Stimulated activated CD4-positive, alpha-beta T cell treated with anti-CD3 and anti-CD28 coated beads, Interleukin-1b, Interleukin-23, amount 100 ng/mL, for 24 hours (primary cell): ENCODE measurements at regions not wholly inside any gene's neighbourhood (a gene's known extent, or its start where the extent isn't known, plus 50 kb on each side); places are given as distances from the start of the nearest gene placed in this dataset.
"Not testable (repeated sequence)": the region's sequence is repeated elsewhere in the genome, so short reads cannot be mapped to it uniquely, and the experiment has no call there.

Source experiments
- DNase-seq, 4 experiments: peaks; one replicate each; pipeline ENCODE4 v3.0.0-alpha.2; 2020; ENCODE audit warnings: low read depth in 4 of 4, low spot score in 1 of 4

DNA sequence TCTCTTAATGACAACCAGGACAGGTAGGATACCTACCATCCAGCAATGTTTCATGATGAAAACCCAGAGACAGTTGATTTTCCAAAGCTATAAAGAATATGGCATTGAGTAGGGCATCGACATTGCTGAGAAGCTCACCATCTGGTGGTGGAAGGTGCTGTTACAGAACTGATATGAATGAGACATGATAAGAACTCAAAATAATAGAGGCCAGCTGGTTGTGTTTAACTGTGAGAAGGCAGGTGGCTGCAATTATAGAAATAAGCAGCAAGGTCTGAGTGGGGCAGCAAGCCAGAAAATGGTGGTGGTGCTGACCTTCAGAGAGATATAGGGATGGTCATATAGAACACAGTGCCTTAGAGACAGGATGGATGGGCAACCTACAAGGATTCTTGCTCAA is 449.7 kb downstream of the BTG1 start:
- no peak for DNase-seq

DNA sequence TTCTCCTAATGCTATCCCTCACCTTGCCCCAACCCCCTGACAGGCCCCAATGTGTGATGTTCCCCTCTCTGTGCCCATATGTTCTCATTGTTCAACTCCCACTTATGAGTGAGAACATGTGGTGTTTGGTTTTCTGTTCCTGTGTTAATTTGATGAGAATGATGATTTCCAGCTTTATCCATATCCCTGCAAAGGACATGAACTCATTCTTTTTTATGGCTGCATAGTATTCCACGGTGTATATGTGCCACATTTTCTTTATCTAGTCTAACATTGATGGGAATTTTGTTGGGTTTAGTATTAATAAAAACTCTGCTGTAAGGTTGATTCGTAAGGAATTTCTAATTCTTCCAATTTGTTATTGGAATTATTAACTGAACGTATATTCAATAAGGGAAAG is 450.2 kb downstream of the BTG1 start:
- not testable (repeated sequence) for DNase-seq

DNA sequence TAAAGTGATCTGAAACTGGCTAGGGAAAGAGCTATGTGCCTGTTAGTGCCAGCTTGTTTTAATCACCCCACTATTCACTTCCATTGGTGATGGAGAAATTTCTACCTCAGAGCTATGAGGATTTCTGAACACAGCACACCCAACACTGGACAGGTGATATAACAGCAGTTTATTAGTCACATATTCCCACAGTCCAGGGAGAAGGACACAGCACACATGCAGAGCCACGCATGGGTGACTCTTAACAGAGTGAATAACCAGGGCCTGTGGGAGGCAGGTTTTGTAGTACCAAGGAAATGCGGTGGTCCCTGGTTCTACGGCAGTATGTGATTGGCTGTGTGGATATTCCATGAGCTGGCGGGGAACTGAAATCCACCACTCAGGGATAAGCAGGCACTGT is 455.1 kb downstream of the BTG1 start:
- DNase-seq = no peak

DNA sequence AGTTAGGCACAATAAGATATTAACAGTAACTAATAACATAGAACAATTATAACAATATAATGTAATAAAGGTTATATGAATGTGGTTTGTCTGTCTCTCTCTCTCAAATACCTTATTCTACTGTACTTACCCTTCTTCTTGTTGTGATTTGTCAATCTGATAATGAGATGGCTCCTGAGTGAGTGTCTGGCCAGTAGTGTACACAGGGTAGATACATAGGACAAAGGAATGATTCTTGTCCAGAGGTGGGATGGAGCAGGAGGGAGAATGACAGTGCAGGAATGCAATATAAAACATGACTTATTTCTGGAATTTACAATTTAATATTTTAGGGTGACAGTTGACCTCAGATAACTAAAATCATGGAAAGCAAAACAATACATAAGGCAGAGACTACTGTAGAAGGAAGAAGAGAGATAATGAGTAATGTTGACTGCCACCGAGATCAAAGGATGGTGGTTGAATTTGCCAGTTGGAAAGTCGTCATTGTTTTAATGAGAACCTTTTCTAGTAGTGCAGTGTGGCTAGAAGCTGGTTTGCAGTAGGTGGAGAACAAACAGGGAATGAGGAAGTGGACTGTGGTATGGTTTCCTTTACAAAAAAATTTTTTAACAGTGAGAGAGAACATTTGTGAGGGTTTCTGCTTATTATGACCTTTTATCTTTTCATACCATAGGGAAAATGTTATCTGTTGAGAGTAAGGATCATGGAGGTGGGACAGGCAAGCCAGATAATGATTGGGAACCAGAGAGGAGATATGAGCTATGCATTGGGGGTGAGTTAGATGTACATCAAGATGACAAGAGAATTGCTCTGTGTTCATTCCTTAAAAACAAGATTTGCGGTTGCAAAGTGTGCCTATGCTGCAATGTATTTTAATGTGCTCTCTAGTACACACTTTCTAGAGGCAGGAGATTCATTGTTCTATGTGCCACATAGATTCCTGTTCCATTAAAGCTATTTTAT is 458.3 kb downstream of the BTG1 start:
- no peak for DNase-seq

GRCh38 chr12:91685917-91686316 is 459.7 kb downstream of the BTG1 start:
- no peak for DNase-seq

DNA sequence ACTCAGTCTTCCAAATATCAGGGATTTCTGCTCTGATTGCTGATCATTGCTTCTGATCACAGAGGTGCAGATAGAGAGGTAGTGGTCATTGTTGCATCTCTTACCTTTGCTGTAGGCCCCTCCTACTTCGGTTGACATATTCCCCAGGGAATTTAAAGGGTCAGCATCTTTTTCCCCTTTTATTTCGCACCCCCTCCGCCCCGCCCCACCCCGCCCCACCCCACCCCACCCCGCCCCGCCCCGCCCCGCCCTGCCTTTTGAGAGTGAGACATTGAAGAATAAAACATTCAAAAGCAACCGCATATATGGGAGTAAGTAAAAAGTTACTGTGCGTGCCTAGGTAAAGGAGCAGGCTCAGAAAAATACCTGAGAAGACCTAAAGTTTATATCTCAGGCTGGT is 463.9 kb downstream of the BTG1 start:
- no peak for DNase-seq

GRCh38 chr12:91680864-91681263 is 464.8 kb downstream of the BTG1 start:
- DNase-seq = no peak

DNA sequence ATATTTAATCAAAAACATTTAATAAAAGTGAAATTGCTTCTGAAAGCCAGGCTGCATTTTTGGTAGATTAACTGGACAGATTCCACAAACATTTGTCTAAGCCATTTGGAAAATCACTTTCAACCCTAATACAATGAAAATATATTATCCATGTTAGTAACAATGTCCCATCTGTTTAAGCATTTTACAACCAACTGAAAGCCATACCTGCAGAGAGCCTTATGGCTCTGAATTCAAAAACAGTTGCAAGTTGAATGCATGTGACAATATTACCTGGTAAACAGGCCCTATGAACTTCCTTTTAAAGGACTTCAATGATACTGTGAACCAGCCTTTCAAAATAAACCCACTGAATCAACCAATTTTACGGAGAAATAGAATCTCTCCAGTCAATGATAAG is 468.1 kb downstream of the BTG1 start:
- DNase-seq = no peak

- DNase-seq = no peak
Observed at GRCh38 chr12:91675401-91675800, 470.2 kb downstream of the BTG1 start.

- no peak for DNase-seq
Observed at GRCh38 chr12:91672130-91672529, 473.5 kb downstream of the BTG1 start.

DNA sequence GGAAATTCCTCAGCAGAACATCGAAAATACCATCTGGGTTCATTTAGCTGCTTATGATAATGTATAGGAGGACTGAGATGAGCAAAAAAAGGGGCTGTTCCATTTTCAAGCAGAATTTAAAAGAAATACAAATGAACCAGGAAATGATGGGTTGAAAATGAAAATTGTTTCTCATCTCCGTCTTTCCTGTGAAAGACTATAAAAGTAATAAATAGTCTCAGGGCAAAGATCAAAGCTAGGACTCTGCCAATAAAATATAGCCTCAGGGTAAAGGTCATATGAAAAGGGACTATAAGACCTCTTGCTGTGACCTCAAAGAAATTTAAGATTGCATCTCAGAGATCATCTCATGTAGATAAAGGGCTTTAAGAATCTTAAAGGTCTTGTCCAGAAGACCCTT is 478.0 kb downstream of the BTG1 start:
- DNase-seq = no peak

DNA sequence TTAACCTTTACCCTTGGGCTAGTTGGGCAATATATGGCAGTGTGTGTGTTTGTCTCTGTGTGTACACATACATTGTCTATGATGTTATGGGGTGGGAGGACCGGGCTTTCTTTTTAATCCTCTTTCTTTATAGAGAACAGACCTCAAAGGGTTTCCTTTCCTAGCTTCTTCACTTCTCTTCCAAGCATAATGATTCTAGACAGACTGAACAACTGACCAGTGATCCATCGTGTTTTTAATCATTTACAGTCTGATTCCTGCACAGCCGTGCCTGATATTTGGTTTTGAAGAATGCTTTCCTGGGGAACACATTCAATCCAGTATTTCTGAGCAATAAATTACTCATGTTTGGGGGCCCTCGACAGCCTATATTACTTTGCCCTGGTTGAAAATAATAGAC is 481.1 kb upstream of the DCN start:
- DNase-seq = no peak

- no peak for DNase-seq
Observed at GRCh38 chr12:91663310-91663709, 480.7 kb upstream of the DCN start.

- DNase-seq = no peak
Observed at GRCh38 chr12:91662021-91662420, 479.4 kb upstream of the DCN start.

DNA sequence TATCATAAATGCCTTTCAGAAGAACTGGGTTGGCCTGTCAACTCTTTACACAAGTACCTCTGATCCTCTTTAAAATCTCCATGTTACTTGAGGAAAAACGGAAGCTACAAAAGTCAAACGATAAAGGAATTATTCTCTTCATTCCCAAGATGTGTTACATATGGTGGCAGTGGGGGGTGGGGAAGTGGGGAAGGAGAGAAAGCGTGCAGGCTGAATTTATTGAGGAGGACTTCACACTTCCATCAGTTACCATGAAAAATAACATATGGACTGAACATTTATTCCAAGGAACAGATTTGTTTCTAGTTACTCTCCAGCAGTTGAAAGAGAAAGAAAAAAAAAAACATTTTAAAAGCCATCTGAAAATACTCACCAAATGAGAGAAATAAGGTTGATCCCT is 474.4 kb upstream of the DCN start:
- no peak for DNase-seq

GRCh38 chr12:91655966-91656365 is 473.3 kb upstream of the DCN start:
- no peak for DNase-seq

DNA sequence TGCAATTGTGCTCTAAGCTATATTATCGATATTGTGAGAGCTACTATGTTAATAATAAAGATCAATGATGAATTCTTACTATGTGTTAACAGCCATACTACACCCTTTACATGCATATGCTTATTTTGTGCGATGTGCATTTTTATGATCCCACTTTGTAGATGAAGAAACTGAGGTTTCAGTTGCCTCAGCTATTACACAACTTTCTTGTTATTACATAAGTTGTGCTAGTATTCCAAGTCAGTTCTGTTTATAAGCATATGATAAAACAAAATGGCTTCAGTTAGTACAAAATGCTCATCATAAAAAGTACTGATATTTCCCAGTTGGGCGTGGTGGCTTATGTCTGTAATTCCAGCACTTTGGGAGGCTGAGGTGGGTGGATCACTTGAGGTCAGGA is 471.5 kb upstream of the DCN start:
- no peak for DNase-seq

GRCh38 chr12:91651728-91652127 is 469.1 kb upstream of the DCN start:
- DNase-seq = no peak

- DNase-seq = no peak
Observed at GRCh38 chr12:91643763-91644162, 461.1 kb upstream of the DCN start.

GRCh38 chr12:91640021-91640420 is 457.4 kb upstream of the DCN start:
- DNase-seq = no peak

DNA sequence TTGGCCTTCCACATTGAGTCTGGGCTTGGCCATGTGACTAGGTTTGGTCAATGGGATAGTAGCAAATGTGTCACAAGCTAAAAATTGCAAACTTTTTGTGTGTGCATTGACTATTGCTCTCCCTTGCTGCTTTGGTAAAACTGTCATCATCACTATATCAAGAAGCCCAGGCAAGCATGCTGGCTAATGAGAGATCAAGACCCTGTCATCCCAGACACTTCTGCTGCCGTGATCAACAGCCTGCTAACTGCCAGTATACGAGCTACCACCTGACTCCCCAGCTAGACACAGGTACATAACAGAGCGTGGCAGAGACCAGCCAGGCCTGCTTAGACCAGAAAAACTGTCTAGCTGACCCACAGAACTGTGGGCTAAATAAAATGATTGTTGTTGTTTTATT is 456.7 kb upstream of the DCN start:
- DNase-seq = no peak

GRCh38 chr12:91637789-91638624 is 455.4 kb upstream of the DCN start:
- no peak for DNase-seq
